ENCODE measurements at regions not wholly inside any gene's neighbourhood (a gene's known extent, or its start where the extent isn't known, plus 50 kb on each side); places are given as distances from the start of the nearest gene placed in this dataset.

DNA sequence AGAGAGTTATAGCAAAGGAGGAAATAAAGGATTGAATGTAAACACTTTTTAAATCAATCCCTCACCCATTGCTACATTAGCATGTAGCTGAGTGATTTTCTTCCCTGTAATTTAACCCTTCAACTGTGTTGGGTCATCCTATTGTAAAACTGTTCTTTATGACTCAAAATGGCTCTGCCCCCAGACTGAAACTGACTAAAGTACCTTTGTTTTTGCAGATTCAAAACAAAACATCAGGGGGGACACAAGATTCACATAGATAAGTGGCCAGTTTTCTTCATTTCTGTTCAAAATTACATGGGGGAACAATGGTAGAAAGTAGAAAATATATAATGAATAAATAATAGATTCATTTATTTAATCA lies 268.4 kb downstream of the IGSF11 start:
- Histone ChIP-seq H3K9me3 (ENCODE audit: control insufficient read depth in 2 of 2, insufficient read depth in 1 of 2, low read length in 1 of 2) (no peaks in the 10 kb centered on the region), H3K36me3 (ENCODE audit: control insufficient read depth in 2 of 2, insufficient read depth in 2 of 2, low read length in 1 of 2) (no peaks in the 10 kb centered on the region), H3K27ac (ENCODE audit: low read depth in 1 of 2, low read length in 1 of 2) (no peak overlapping the region), H3K4me3 (ENCODE audit: low read length in 2 of 2) (no peak overlapping the region), H3K27me3 (ENCODE audit: control insufficient read depth in 2 of 2, insufficient read depth in 1 of 2, low read length in 1 of 2) (no peaks in the 10 kb centered on the region), H3K4me1 (ENCODE audit: control insufficient read depth in 2 of 2, insufficient read depth in 2 of 2, low read length in 2 of 2) (no peaks in the 10 kb centered on the region)
- DNase-seq (ENCODE audit: low read depth in 6 of 9, low spot score in 9 of 9) = no peak

DNA sequence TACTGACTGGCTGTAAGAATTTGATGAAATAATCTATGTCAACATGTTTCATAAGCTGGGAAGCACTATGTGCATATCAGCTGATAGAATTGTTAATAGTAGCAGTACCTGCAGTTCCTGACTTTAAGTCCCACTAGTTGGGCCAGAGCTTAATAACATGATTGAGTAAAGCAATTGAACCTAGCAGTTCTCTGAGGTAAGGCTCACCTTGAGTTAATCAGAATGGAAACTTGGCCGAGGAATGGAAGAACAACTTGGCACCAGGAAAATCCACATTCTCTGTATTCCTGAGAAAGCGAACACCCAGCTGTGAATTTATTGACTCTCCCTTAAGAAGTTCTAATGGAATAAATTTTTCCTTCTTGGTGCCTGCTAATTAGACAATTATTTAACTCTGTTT lies 262.6 kb downstream of the IGSF11 start:
- 91% methylated on average over 2 of the region's 2 CpGs for WGBS
- no peak for DNase-seq (ENCODE audit: low read depth in 6 of 9, low spot score in 9 of 9)
- Histone ChIP-seq H3K4me1 (ENCODE audit: control insufficient read depth in 2 of 2, insufficient read depth in 2 of 2, low read length in 2 of 2) (no peaks in the 10 kb centered on the region), H3K4me3 (ENCODE audit: low read length in 2 of 2) (no peak overlapping the region), H3K27me3 (ENCODE audit: control insufficient read depth in 2 of 2, insufficient read depth in 1 of 2, low read length in 1 of 2) (no peaks in the 10 kb centered on the region), H3K36me3 (ENCODE audit: control insufficient read depth in 2 of 2, insufficient read depth in 2 of 2, low read length in 1 of 2) (no peaks in the 10 kb centered on the region), H3K9me3 (ENCODE audit: control insufficient read depth in 2 of 2, insufficient read depth in 1 of 2, low read length in 1 of 2) (no peaks in the 10 kb centered on the region), H3K27ac (ENCODE audit: low read depth in 1 of 2, low read length in 1 of 2) (no peak overlapping the region)

DNA sequence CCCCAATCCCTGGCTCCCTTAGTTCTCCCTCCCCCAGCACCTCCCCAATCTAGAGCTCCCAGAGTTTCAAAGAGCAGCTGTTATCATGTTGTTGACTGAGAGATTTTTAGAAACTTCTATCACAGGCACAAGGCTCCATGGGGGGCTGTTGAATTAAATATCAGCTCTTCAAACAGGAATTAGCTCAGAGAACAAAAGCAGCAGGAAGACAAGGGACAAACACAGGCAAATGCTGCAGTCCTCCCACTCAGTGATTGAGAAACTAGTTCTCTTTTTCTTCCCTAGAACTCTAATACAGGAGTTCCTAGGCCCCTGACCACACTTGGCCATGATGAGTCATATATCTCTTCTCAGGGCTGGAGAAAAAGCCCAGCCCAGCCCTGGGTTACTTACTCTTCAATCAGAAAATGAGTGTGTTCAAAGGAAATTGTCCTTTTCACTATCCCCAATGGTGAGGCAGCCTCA lies 262.1 kb downstream of the IGSF11 start:
- Histone ChIP-seq H3K4me3 (ENCODE audit: low read length in 2 of 2) (no peak overlapping the region), H3K36me3 (ENCODE audit: control insufficient read depth in 2 of 2, insufficient read depth in 2 of 2, low read length in 1 of 2) (no peaks in the 10 kb centered on the region), H3K4me1 (ENCODE audit: control insufficient read depth in 2 of 2, insufficient read depth in 2 of 2, low read length in 2 of 2) (no peaks in the 10 kb centered on the region), H3K27me3 (ENCODE audit: control insufficient read depth in 2 of 2, insufficient read depth in 1 of 2, low read length in 1 of 2) (no peaks in the 10 kb centered on the region), H3K27ac (ENCODE audit: low read depth in 1 of 2, low read length in 1 of 2) (no peak overlapping the region), H3K9me3 (ENCODE audit: control insufficient read depth in 2 of 2, insufficient read depth in 1 of 2, low read length in 1 of 2) (no peaks in the 10 kb centered on the region)
- no peak for DNase-seq (ENCODE audit: low read depth in 6 of 9, low spot score in 9 of 9)

DNA sequence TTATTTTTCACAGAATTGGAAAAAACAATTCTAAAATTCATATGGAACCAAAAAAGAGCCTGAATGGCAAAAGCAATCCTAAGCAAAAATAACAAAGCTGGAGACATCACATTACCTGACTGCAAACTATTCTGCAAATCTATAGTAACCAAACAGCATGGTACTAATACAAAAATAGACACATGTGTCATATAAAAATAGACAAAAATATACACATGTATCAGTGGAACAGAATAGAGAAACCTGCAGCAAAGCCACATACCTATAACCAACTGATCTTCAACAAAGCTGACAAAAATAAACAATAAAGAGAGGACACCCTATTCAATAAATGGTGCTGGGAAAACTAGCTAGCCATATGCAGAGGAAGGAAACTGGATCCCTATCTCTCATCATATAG lies 259.6 kb downstream of the IGSF11 start:
- DNase-seq (ENCODE audit: low read depth in 6 of 9, low spot score in 9 of 9) = no peak
- no peaks in the 10 kb centered on the region for H3K9me3 ChIP-seq (ENCODE audit: control insufficient read depth in 2 of 2, insufficient read depth in 1 of 2, low read length in 1 of 2)
- H3K4me3 ChIP-seq (ENCODE audit: low read length in 2 of 2) = no peak overlapping the region
- no peaks in the 10 kb centered on the region for H3K4me1 ChIP-seq (ENCODE audit: control insufficient read depth in 2 of 2, insufficient read depth in 2 of 2, low read length in 2 of 2)
- no peaks in the 10 kb centered on the region for H3K27me3 ChIP-seq (ENCODE audit: control insufficient read depth in 2 of 2, insufficient read depth in 1 of 2, low read length in 1 of 2)
- H3K36me3 ChIP-seq (ENCODE audit: control insufficient read depth in 2 of 2, insufficient read depth in 2 of 2, low read length in 1 of 2) = no peaks in the 10 kb centered on the region
- H3K27ac ChIP-seq (ENCODE audit: low read depth in 1 of 2, low read length in 1 of 2) = no peak overlapping the region

DNA sequence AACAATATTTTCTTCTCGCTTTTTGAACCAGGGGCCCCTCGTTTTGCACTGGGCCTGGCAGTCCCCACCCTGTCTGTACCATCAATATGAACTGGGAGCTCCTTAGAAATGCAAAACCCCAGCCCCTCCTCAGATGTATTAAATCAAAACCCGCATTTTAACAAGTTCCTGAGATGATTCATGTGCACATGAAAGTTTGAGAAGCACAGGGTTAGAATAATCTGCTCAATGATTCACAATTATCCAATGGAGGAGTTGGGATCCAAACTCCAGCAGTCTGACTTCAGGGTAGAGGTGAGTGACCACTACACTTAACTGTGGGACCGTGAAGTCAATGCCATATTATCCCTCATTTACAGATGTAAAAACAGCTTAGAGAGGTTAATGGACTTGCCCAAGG lies 256.4 kb downstream of the IGSF11 start:
- no peaks in the 10 kb centered on the region for H3K27me3 ChIP-seq (ENCODE audit: control insufficient read depth in 2 of 2, insufficient read depth in 1 of 2, low read length in 1 of 2)
- 78% methylated on average over 4 of the region's 4 CpGs for WGBS
- H3K4me1 ChIP-seq (ENCODE audit: control insufficient read depth in 2 of 2, insufficient read depth in 2 of 2, low read length in 2 of 2) = no peaks in the 10 kb centered on the region
- H3K27ac ChIP-seq (ENCODE audit: low read depth in 1 of 2, low read length in 1 of 2) = no peak overlapping the region
- DNase-seq (ENCODE audit: low read depth in 6 of 9, low spot score in 9 of 9) = no peak
- no peaks in the 10 kb centered on the region for H3K9me3 ChIP-seq (ENCODE audit: control insufficient read depth in 2 of 2, insufficient read depth in 1 of 2, low read length in 1 of 2)
- no peaks in the 10 kb centered on the region for H3K36me3 ChIP-seq (ENCODE audit: control insufficient read depth in 2 of 2, insufficient read depth in 2 of 2, low read length in 1 of 2)
- no peak overlapping the region for H3K4me3 ChIP-seq (ENCODE audit: low read length in 2 of 2)

DNA sequence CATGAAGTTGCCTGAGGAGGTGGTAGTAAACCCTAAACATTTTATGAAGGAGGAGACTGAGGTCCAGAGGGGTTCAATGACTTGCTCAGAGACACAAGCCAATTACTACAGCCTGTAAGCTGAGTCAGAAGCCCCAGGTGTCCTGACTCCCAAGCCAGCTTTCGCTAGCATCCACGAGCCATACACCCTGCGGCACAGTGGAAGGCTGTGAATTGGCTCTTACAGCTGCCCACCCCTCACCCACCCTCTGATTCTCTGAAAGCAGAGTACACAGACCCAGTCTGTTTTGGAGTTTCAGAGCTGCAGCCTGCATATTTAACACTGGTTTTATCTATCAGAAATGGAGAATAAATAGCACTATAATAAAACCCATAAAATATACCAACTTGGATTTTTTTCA lies 253.4 kb downstream of the IGSF11 start:
- Histone ChIP-seq H3K4me1 (ENCODE audit: control insufficient read depth in 2 of 2, insufficient read depth in 2 of 2, low read length in 2 of 2) (no peaks in the 10 kb centered on the region), H3K27ac (ENCODE audit: low read depth in 1 of 2, low read length in 1 of 2) (no peak overlapping the region), H3K9me3 (ENCODE audit: control insufficient read depth in 2 of 2, insufficient read depth in 1 of 2, low read length in 1 of 2) (no peaks in the 10 kb centered on the region), H3K27me3 (ENCODE audit: control insufficient read depth in 2 of 2, insufficient read depth in 1 of 2, low read length in 1 of 2) (no peaks in the 10 kb centered on the region), H3K4me3 (ENCODE audit: low read length in 2 of 2) (no peak overlapping the region), H3K36me3 (ENCODE audit: control insufficient read depth in 2 of 2, insufficient read depth in 2 of 2, low read length in 1 of 2) (no peaks in the 10 kb centered on the region)
- DNase-seq (ENCODE audit: low read depth in 6 of 9, low spot score in 9 of 9) = no peak
- WGBS = 92% methylated on average over 3 of the region's 3 CpGs

DNA sequence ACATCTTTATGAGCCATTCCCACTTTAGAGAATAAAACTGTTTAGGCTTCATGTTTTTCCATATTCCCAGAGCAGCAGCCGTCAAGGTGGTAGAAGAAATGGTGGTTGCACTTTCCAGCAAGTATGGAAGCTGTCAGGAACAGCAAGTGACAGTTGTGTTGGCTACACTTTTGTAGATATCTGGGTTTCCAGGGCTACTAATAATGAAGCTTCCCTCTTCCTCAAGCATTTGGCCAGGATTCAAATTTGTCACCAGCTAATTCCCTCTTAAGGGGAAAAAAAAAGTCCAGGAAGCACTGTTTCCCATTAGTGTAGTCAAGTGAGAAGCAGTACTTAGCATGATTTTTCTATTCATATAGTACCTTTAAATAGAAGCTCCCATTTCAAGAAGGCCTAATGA lies 252.8 kb downstream of the IGSF11 start:
- Histone ChIP-seq H3K4me1 (ENCODE audit: control insufficient read depth in 2 of 2, insufficient read depth in 2 of 2, low read length in 2 of 2) (no peaks in the 10 kb centered on the region), H3K27me3 (ENCODE audit: control insufficient read depth in 2 of 2, insufficient read depth in 1 of 2, low read length in 1 of 2) (no peaks in the 10 kb centered on the region), H3K4me3 (ENCODE audit: low read length in 2 of 2) (no peak overlapping the region), H3K36me3 (ENCODE audit: control insufficient read depth in 2 of 2, insufficient read depth in 2 of 2, low read length in 1 of 2) (no peaks in the 10 kb centered on the region), H3K27ac (ENCODE audit: low read depth in 1 of 2, low read length in 1 of 2) (no peak overlapping the region), H3K9me3 (ENCODE audit: control insufficient read depth in 2 of 2, insufficient read depth in 1 of 2, low read length in 1 of 2) (no peaks in the 10 kb centered on the region)
- DNase-seq (ENCODE audit: low read depth in 6 of 9, low spot score in 9 of 9) = no peak
- WGBS = 87% methylated on average over 1 of the region's 1 CpG

DNA sequence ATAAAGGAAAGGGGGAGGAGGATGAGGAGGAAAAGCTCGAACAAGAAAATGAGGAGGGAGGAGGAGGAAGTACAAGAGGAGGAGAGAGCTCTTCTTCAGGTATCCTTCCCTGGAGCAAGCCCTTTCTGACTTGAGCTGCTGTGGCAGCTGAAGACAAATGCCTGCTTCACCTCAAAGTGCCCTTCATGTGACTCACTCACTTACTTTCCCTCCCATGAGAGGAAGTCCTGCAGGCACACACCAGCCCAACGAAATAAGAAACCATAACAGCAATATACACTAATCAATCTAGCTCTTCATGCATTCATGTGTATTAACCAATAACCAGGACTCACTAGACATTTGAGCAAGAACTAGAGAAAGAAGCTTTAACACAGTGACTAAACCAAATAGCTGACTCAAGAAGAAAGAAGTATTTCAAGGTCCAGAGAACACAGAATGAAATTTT lies 251.9 kb downstream of the IGSF11 start:
- no peak overlapping the region for H3K27ac ChIP-seq (ENCODE audit: low read depth in 1 of 2, low read length in 1 of 2)
- no peak for DNase-seq (ENCODE audit: low read depth in 6 of 9, low spot score in 9 of 9)
- no peaks in the 10 kb centered on the region for H3K27me3 ChIP-seq (ENCODE audit: control insufficient read depth in 2 of 2, insufficient read depth in 1 of 2, low read length in 1 of 2)
- H3K4me3 ChIP-seq (ENCODE audit: low read length in 2 of 2) = no peak overlapping the region
- H3K4me1 ChIP-seq (ENCODE audit: control insufficient read depth in 2 of 2, insufficient read depth in 2 of 2, low read length in 2 of 2) = no peaks in the 10 kb centered on the region
- H3K9me3 ChIP-seq (ENCODE audit: control insufficient read depth in 2 of 2, insufficient read depth in 1 of 2, low read length in 1 of 2) = no peaks in the 10 kb centered on the region
- H3K36me3 ChIP-seq (ENCODE audit: control insufficient read depth in 2 of 2, insufficient read depth in 2 of 2, low read length in 1 of 2) = no peaks in the 10 kb centered on the region
- WGBS = 35% methylated on average over 2 of the region's 2 CpGs

DNA sequence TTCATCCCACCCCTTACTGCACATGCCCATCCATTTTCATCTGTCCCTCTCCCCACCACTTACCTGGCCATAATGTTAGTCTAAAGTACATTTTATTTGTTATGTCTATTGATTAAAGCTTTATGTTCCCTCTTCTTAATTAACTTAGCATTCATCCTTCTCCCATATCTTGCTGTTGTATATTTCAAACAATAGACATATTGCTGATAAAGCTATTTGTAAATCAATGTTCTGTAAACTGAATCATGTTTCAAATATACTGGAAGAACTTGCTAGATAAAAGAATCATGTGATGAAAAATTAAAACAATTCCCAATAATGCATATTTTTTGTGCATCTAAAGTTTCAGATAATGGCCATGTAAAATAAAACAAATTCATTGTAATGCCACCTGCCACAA lies 249.2 kb downstream of the IGSF11 start:
- Histone ChIP-seq H3K27ac (ENCODE audit: low read depth in 1 of 2, low read length in 1 of 2) (no peak overlapping the region), H3K9me3 (ENCODE audit: control insufficient read depth in 2 of 2, insufficient read depth in 1 of 2, low read length in 1 of 2) (no peaks in the 10 kb centered on the region), H3K4me3 (ENCODE audit: low read length in 2 of 2) (no peak overlapping the region), H3K4me1 (ENCODE audit: control insufficient read depth in 2 of 2, insufficient read depth in 2 of 2, low read length in 2 of 2) (no peaks in the 10 kb centered on the region), H3K27me3 (ENCODE audit: control insufficient read depth in 2 of 2, insufficient read depth in 1 of 2, low read length in 1 of 2) (no peaks in the 10 kb centered on the region), H3K36me3 (ENCODE audit: control insufficient read depth in 2 of 2, insufficient read depth in 2 of 2, low read length in 1 of 2) (no peaks in the 10 kb centered on the region)
- DNase-seq (ENCODE audit: low read depth in 6 of 9, low spot score in 9 of 9) = no peak

DNA sequence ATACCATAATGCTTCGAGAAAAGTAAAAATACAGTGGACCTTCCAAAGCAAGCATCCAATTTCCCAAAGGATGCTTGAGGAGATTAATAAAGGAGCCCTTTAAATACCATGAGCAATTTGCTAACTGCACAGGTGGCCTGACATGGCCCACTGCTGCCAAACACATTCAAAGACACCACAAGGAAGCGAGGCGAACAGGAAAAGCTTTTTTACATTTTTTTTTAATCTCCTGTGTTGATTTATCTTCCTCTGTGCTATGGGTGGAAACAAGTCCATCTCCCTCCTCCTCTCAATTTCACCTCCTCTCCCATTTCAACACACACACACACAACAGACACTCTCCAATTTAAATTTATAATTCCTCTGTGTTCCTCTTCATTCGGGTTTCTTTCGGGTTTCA lies 243.4 kb downstream of the IGSF11 start:
- Histone ChIP-seq H3K4me1 (ENCODE audit: control insufficient read depth in 2 of 2, insufficient read depth in 2 of 2, low read length in 2 of 2) (no peaks in the 10 kb centered on the region), H3K27ac (ENCODE audit: low read depth in 1 of 2, low read length in 1 of 2) (no peak overlapping the region), H3K36me3 (ENCODE audit: control insufficient read depth in 2 of 2, insufficient read depth in 2 of 2, low read length in 1 of 2) (no peaks in the 10 kb centered on the region), H3K9me3 (ENCODE audit: control insufficient read depth in 2 of 2, insufficient read depth in 1 of 2, low read length in 1 of 2) (no peaks in the 10 kb centered on the region), H3K4me3 (ENCODE audit: low read length in 2 of 2) (no peak overlapping the region), H3K27me3 (ENCODE audit: control insufficient read depth in 2 of 2, insufficient read depth in 1 of 2, low read length in 1 of 2) (no peaks in the 10 kb centered on the region)
- WGBS = 78% methylated on average over 5 of the region's 5 CpGs
- DNase-seq (ENCODE audit: low read depth in 6 of 9, low spot score in 9 of 9) = no peak
